Gastrocnemius medialis (tissue), 4 donors: ENCODE measurements at regions not wholly inside any gene's neighbourhood (a gene's known extent, or its start where the extent isn't known, plus 50 kb on each side); places are given as distances from the start of the nearest gene placed in this dataset.

ENCODE experiments used
- ATAC-seq, 2 donors: fragments of 150-250 bp; one replicate each; pipeline ENCODE4 v1.9.1; 2016
- DNase-seq, 2 donors: peaks; one replicate each; pipeline ENCODE4 v3.0.0-alpha.2; 2019
- H3K27ac ChIP-seq, 4 donors: fragments of 200-600 bp; sonication (generic); 1 replicate in 1 of 4; 2 replicates in 3 of 4; pipeline ENCODE4 v1.5.1; 2016 to 2018; ENCODE audit warnings: mild to moderate bottlenecking in 2 of 4, moderate library complexity in 1 of 4
- H3K27me3 ChIP-seq, 3 donors: fragments of 200-600 bp; sonication (generic) in 2 of 3; 1 replicate in 1 of 3; 2 replicates in 2 of 3; pipeline versions ENCODE4 v1.5.1 to v1.6.0; 2016 to 2019; ENCODE audit warnings: mild to moderate bottlenecking in 1 of 3, moderate library complexity in 1 of 3
- H3K36me3 ChIP-seq, 2 donors: fragments of 200-600 bp; sonication (generic) in 1 of 2; one replicate each; pipeline ENCODE4 v1.5.1; 2017 to 2018
- H3K4me1 ChIP-seq, 2 donors: fragments of 200-600 bp; sonication (generic) in 1 of 2; one replicate each; pipeline ENCODE4 v1.5.1; 2016 to 2017; ENCODE audit warnings: mild to moderate bottlenecking in 2 of 2
- H3K4me3 ChIP-seq, 4 donors: fragments of 200-600 bp; sonication (generic) in 3 of 4; 1 replicate in 1 of 4; 2 replicates in 3 of 4; pipeline ENCODE4 v1.5.1; 2016 to 2019; ENCODE audit warnings: mild to moderate bottlenecking in 2 of 4
- H3K9me3 ChIP-seq, 3 donors: fragments of 200-600 bp; sonication (generic) in 2 of 3; 1 replicate in 1 of 3; 2 replicates in 2 of 3; pipeline ENCODE4 v1.5.1; 2016 to 2019
- POLR2A ChIP-seq, 2 donors: fragments of 450-650 bp; IDR thresholded peaks; one replicate each; pipeline ENCODE4 v1.6.1; 2017; ENCODE audit warnings: antibody characterized with exemption in 2 of 2, mild to moderate bottlenecking in 2 of 2, moderate library complexity in 2 of 2
- in situ Hi-C, 4 donors: fragments of 200-750 bp; cut with MboI; loops; one replicate each; pipeline versions ENCODE4 v1.15.0 to v1.8.0; 2017; ENCODE audit warnings: low sequenced_read_pairs in 4 of 4
- intact Hi-C: fragments of 100-400 bp; cut with DNase I; formaldehyde crosslinking; loops from one replicate; pipeline ENCODE4 v1.15.1; 2023; ENCODE audit warnings: low total_unique reads
- TF ChIP-seq, protein P1 (sequence below), 5 experiments: fragments of 450-650 bp in 3 of 5; fragments of 200-600 bp in 2 of 5; sonication (generic) in 2 of 5; IDR thresholded peaks in 4 of 5; conservative IDR thresholded peaks in 1 of 5; 1 replicate in 4 of 5; 2 replicates in 1 of 5; pipeline ENCODE4 v1.5.1; 2016 to 2019; ENCODE audit warnings: antibody characterized with exemption in 5 of 5, mild to moderate bottlenecking in 3 of 5, moderate library complexity in 3 of 5

DNA sequence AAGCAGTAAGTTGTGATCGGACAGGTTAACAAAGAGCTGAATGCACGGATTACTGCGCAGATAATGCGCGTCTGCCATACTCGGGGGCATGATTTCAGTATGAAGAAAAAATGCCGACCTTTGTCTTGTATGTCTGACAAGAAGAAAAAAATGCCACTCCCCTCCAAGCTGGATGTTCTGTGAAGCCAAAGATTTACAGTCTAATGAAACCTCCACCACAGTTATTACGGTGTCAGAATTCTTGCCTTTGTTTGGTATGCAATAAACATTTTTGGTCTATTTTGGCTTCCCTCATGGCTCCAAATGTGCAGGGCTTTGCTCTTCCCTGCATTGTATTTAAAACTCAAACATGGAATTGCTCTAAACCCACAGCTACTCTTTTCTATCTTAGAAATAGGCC, 72.2 kb upstream of the THUMPD2 start:
- intact Hi-C loops, result no loop called here
- no peak overlapping the region for H3K4me3 ChIP-seq
- DNase-seq, result no peak

DNA sequence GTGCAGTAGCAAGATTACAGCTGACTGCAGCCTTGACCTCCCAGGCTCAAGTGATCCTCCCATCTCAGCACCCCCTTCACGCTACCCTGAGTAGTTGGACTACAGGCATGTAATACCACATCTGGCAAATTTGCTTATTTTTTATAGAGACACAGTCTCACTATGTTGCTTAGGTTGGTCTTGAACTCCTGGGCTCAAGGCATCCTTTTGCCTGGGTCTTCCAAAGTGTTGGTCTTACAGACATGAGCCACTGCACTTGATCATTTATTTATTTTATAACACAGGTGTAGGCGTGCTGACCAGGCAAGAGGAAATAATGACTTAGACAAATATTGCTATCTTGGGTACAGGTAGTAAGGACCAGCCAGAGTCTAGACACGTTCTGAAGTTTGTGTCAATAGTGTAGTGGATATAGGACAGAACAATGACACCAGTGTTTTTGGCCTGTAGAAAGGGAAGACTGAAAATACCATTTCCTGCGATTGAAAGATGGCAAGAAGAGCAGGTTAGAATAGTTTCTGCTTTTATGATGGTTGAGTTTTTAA, 71.0 kb upstream of the THUMPD2 start:
- intact Hi-C loops, result no loop called here
- Histone ChIP-seq H3K27ac (no peak overlapping the region), H3K9me3 (no peaks in the 10 kb centered on the region), H3K27me3 (no peaks in the 10 kb centered on the region), H3K4me3 (no peak overlapping the region), H3K36me3 (no peaks in the 10 kb centered on the region), H3K4me1 (peaks cover 0 to 4% of the 10 kb centered on the region in 2 donors)
- ATAC-seq, result no peak
- no peak for TF ChIP-seq POLR2A (IDR thresholded peaks at IDR 0.05)
- TF ChIP-seq, protein P1, sequence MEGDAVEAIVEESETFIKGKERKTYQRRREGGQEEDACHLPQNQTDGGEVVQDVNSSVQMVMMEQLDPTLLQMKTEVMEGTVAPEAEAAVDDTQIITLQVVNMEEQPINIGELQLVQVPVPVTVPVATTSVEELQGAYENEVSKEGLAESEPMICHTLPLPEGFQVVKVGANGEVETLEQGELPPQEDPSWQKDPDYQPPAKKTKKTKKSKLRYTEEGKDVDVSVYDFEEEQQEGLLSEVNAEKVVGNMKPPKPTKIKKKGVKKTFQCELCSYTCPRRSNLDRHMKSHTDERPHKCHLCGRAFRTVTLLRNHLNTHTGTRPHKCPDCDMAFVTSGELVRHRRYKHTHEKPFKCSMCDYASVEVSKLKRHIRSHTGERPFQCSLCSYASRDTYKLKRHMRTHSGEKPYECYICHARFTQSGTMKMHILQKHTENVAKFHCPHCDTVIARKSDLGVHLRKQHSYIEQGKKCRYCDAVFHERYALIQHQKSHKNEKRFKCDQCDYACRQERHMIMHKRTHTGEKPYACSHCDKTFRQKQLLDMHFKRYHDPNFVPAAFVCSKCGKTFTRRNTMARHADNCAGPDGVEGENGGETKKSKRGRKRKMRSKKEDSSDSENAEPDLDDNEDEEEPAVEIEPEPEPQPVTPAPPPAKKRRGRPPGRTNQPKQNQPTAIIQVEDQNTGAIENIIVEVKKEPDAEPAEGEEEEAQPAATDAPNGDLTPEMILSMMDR (IDR thresholded peaks at IDR 0.05 in 4 of 5, conservative IDR thresholded peaks at IDR 0.05 in 1 of 5), result no peak
- DNase-seq, result no peak
- in situ Hi-C loops, result no loop called here

More for the DNA sequence above, 72.2 kb upstream of the THUMPD2 start:
- TF ChIP-seq POLR2A (IDR thresholded peaks at IDR 0.05), result no peak
- TF ChIP-seq, protein P1 (IDR thresholded peaks at IDR 0.05 in 4 of 5, conservative IDR thresholded peaks at IDR 0.05 in 1 of 5), result no peak
- Histone ChIP-seq H3K36me3 (no peaks in the 10 kb centered on the region), H3K27ac (no peak overlapping the region), H3K9me3 (no peaks in the 10 kb centered on the region), H3K4me1 (peaks cover 0 to 4% of the 10 kb centered on the region in 2 donors), H3K27me3 (no peaks in the 10 kb centered on the region)
- ATAC-seq, result no peak
- in situ Hi-C loops, result no loop called here

DNA sequence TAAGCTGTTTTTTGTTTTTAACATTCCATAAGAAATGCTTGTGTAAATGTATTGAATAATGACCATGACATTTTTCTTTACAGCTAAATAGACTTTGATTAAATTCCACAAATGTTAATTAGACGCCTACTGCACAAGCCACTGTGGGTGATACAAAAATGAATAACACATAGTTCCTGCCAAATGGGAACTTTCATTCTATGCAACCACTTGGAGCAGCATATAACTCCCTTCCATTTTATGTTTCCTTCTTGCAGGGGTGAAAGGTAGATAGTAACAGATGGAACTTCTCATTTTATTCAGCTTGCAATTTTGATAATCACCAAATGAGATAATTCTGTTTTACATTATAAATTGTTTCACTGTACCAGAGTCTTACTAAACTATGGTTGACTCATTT, 70.0 kb upstream of the THUMPD2 start:
- DNase-seq (no peak), ATAC-seq (no peak)
- Histone ChIP-seq H3K27ac (no peak overlapping the region), H3K27me3 (no peaks in the 10 kb centered on the region), H3K9me3 (no peaks in the 10 kb centered on the region), H3K4me3 (no peak overlapping the region), H3K36me3 (no peaks in the 10 kb centered on the region), H3K4me1 (peaks cover 0 to 4% of the 10 kb centered on the region in 2 donors)
- intact Hi-C loops (no loop called here), in situ Hi-C loops (no loop called here)
- TF ChIP-seq, protein P1 (IDR thresholded peaks at IDR 0.05 in 4 of 5, conservative IDR thresholded peaks at IDR 0.05 in 1 of 5), result no peak
- no peak for TF ChIP-seq POLR2A (IDR thresholded peaks at IDR 0.05)

DNA sequence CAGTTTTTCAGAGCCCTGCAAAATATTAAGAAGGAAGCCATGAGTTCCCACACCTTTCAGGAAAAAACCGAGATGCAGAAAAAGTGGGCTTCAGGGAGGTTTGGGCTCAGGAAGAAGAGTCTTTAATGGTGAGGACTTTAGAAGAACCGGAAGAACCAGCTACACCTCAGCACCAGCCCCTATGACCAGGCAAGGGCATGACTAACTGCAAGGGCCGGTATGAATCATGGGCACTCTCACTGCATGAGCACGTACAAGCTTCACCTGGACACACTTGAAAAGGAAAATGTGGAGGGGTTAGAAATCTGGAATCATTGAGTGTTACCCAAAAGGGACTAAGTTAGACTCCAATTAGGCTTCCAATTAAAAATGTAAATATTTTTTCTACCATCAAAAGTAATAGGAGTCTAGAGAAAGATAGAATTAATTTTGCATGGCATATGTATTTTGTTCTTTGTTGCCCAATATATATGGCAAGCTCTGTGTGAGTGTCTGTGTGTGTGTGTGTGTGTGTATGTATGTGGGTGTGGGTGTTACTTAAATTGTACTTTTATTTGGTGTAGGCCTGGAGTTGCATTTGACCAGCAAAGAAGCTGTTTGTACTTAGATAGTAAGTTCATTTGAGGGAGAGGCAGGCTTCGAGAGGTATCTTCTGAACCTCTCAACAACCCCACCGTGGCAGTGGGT, 66.5 kb upstream of the THUMPD2 start:
- DNase-seq (no peak), ATAC-seq (no peak)
- no peaks in the 10 kb centered on the region for H3K27me3 ChIP-seq
- H3K27ac ChIP-seq, result no peak overlapping the region
- no peaks in the 10 kb centered on the region for H3K9me3 ChIP-seq
- H3K4me3 ChIP-seq, result no peak overlapping the region
- H3K4me1 ChIP-seq, result no peaks in the 10 kb centered on the region
- no peak for TF ChIP-seq POLR2A (IDR thresholded peaks at IDR 0.05)
- TF ChIP-seq, protein P1 (IDR thresholded peaks at IDR 0.05 in 4 of 5, conservative IDR thresholded peaks at IDR 0.05 in 1 of 5), result no peak
- no peaks in the 10 kb centered on the region for H3K36me3 ChIP-seq
- in situ Hi-C loops, result no loop called here
- intact Hi-C loops, result no loop called here
